ENCODE measurements at regions not wholly inside any gene's neighbourhood (a gene's known extent, or its start where the extent isn't known, plus 50 kb on each side); places are given as distances from the start of the nearest gene placed in this dataset.

DNA sequence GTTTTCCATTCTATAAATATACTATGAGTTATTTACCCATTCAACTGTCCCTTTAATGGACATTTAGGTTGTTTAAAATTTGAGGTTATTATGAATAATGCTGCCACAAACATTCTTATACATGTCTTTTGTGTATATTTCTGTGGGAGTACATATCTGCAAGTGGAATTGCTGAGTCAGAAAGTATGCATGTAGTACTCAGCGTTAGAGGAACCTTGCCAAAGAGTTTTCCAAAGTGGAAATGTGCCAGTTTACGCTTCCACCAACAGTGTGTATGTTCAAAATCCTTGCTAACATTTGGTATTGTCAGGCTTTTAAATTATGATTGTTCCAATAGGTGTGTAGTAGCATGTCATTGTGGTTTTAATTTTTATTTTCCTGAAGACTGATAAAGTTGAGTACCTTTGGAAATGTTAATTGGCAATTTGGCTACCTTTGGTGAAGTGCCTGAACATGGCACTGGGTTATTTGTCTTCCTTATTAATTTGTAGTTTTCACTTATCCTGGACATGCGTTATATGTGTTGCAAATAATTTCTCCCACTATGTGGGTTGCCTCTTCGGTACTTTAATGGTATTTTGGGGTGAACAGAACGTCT lies 341.2 kb downstream of the CD83 start:
- 0 out of 2 replicates have a peak, but pooled peaks have one; percentile 10 for TF ChIP-seq FOSL1 (IDR thresholded peaks at IDR 0.05; ENCODE audit: low read depth)
- no peak for TF ChIP-seq SIN3A (IDR thresholded peaks at IDR 0.05; ENCODE audit: low read depth)
- ChIA-PET POLR2A (no interaction called here), RAD21 (ENCODE audit: low non-redundant PET in 1 of 2, low total read pairs in 2 of 2, uncharacterized antibody in 2 of 2, unreplicated experiment in 2 of 2) (no interaction called here), CTCF (no interaction called here)
- no peak overlapping the region for H3K4me3 ChIP-seq (replicated peaks in 1 of 2; ENCODE audit: low read depth in 1 of 2, low read length in 2 of 2)
- no peaks in the 10 kb centered on the region for H3K4me1 ChIP-seq (ENCODE audit: control insufficient read depth in 1 of 2, insufficient read depth in 2 of 2, low read length in 2 of 2)
- no peak overlapping the region for H2AFZ ChIP-seq (ENCODE audit: low read depth, low read length, poor library complexity, severe bottlenecking)
- DNase-seq (ENCODE audit: low read depth, low spot score) = no peak
- H3K27me3 ChIP-seq (ENCODE audit: insufficient read depth, low read length) = no peaks in the 10 kb centered on the region
- H3K79me2 ChIP-seq (ENCODE audit: insufficient read depth, low read length) = no peaks in the 10 kb centered on the region
- H3K27ac ChIP-seq (ENCODE audit: low read depth, low read length) = no peak overlapping the region
- BruUV-seq (replicated peaks) = no TSS peak
- H3K4me2 ChIP-seq (ENCODE audit: low read length) = no peak overlapping the region
- no peaks in the 10 kb centered on the region for H3K9me2 ChIP-seq (ENCODE audit: insufficient read depth)
- H3K36me3 ChIP-seq (ENCODE audit: control insufficient read depth in 1 of 2, insufficient read depth in 2 of 2, low read length in 2 of 2) = no peaks in the 10 kb centered on the region
- intact Hi-C loops (cut with micrococcal nuclease) = no loop called here
- no peak overlapping the region for H3K9ac ChIP-seq (ENCODE audit: low read length)
- H4K20me1 ChIP-seq (ENCODE audit: insufficient read depth) = no peaks in the 10 kb centered on the region
- no peaks in the 10 kb centered on the region for H3K9me3 ChIP-seq (ENCODE audit: control insufficient read depth in 1 of 2, insufficient read depth in 1 of 2, low read depth in 1 of 2, low read length in 2 of 2)
- ATAC-seq = no peak

- DNase-seq (ENCODE audit: low read depth, low spot score) = no peak
- CTCF ChIA-PET = no interaction called here
- Histone ChIP-seq H2AFZ (ENCODE audit: low read depth, low read length, poor library complexity, severe bottlenecking) (no peak overlapping the region), H4K20me1 (ENCODE audit: insufficient read depth) (no peaks in the 10 kb centered on the region), H3K4me1 (ENCODE audit: control insufficient read depth in 1 of 2, insufficient read depth in 2 of 2, low read length in 2 of 2) (no peaks in the 10 kb centered on the region), H3K4me2 (ENCODE audit: low read length) (no peak overlapping the region), H3K27me3 (ENCODE audit: insufficient read depth, low read length) (no peaks in the 10 kb centered on the region), H3K79me2 (ENCODE audit: insufficient read depth, low read length) (no peaks in the 10 kb centered on the region), H3K9ac (ENCODE audit: low read length) (no peak overlapping the region), H3K36me3 (ENCODE audit: control insufficient read depth in 1 of 2, insufficient read depth in 2 of 2, low read length in 2 of 2) (no peaks in the 10 kb centered on the region), H3K27ac (ENCODE audit: low read depth, low read length) (no peak overlapping the region), H3K9me3 (ENCODE audit: control insufficient read depth in 1 of 2, insufficient read depth in 1 of 2, low read depth in 1 of 2, low read length in 2 of 2) (no peaks in the 10 kb centered on the region), H3K4me3 (replicated peaks in 1 of 2; ENCODE audit: low read depth in 1 of 2, low read length in 2 of 2) (no peak overlapping the region), H3K9me2 (ENCODE audit: insufficient read depth) (no peaks in the 10 kb centered on the region)
- intact Hi-C loops (cut with micrococcal nuclease) = no loop called here
- POLR2A ChIA-PET = no interaction called here
- RAD21 ChIA-PET (ENCODE audit: low non-redundant PET in 1 of 2, low total read pairs in 2 of 2, uncharacterized antibody in 2 of 2, unreplicated experiment in 2 of 2) = no interaction called here
- ATAC-seq = no peak
- no peak for TF ChIP-seq EZH2phosphoT487 (IDR thresholded peaks at IDR 0.05; ENCODE audit: borderline replicate concordance)
- TF ChIP-seq YY1 (IDR thresholded peaks at IDR 0.05; ENCODE audit: extremely low read depth, insufficient replicate concordance, low read depth, low read length) = no peak
- no peak for TF ChIP-seq ELF1 (IDR thresholded peaks at IDR 0.05; ENCODE audit: borderline replicate concordance, low read depth)
- no peak for TF ChIP-seq CBX3 (IDR thresholded peaks at IDR 0.05; ENCODE audit: low read depth)
- no peak for TF ChIP-seq JUND (IDR thresholded peaks at IDR 0.05)
- TF ChIP-seq FOSL1 (IDR thresholded peaks at IDR 0.05; ENCODE audit: low read depth) = no peak
- TF ChIP-seq SP1 (IDR thresholded peaks at IDR 0.05; ENCODE audit: low read depth) = no peak
- BruUV-seq (replicated peaks) = no TSS peak
These were observed 341.7 kb downstream of the CD83 start for GRCh38 chr6:14459315-14459714.

Measured in HCT116 (cell line).